RWPE2 (cell line): ENCODE measurements at regions not wholly inside any gene's neighbourhood (a gene's known extent, or its start where the extent isn't known, plus 50 kb on each side); places are given as distances from the start of the nearest gene placed in this dataset.

Source experiments
- ATAC-seq: fragments of 200-7000 bp; cut with Tn5 transposase; 3 replicates; pipeline ENCODE4 v1.9.1; 2021; ENCODE audit warnings: low read depth
- DNase-seq: peaks from one replicate; pipeline ENCODE4 v3.0.0-alpha.2; 2020; ENCODE audit warnings: low spot score
- H3K27ac ChIP-seq: fragments of 450-650 bp; 2 replicates; pipeline ENCODE4 v1.5.1; 2017; ENCODE audit warnings: mild to moderate bottlenecking; ENCODE audit not compliant: poor library complexity, severe bottlenecking
- H3K27me3 ChIP-seq: fragments of 250-450 bp; sonication (Bioruptor Pico); 2 replicates; pipeline ENCODE4 v1.5.1; 2021; ENCODE audit warnings: mild to moderate bottlenecking, moderate library complexity; ENCODE audit not compliant: insufficient read depth, poor library complexity, severe bottlenecking
- H3K36me3 ChIP-seq: fragments of 250-450 bp; sonication (Bioruptor Pico); 2 replicates; pipeline ENCODE4 v1.5.1; 2020; ENCODE audit warnings: low read depth, mild to moderate bottlenecking, moderate library complexity
- H3K4me1 ChIP-seq: fragments of 250-450 bp; sonication (Bioruptor Pico); 2 replicates; pipeline ENCODE4 v1.5.1; 2021; ENCODE audit warnings: mild to moderate bottlenecking, moderate library complexity; ENCODE audit not compliant: insufficient read depth, poor library complexity, severe bottlenecking
- H3K4me3 ChIP-seq: fragments of 250-450 bp; sonication (Bioruptor Pico); 2 replicates; pipeline ENCODE4 v1.5.1; 2021; ENCODE audit warnings: mild to moderate bottlenecking, moderate library complexity; ENCODE audit not compliant: severe bottlenecking
- H3K9me3 ChIP-seq: fragments of 250-450 bp; sonication (Bioruptor Pico); 2 replicates; pipeline ENCODE4 v1.5.1; 2021; ENCODE audit warnings: mild to moderate bottlenecking, moderate library complexity; ENCODE audit not compliant: severe bottlenecking
- TF ChIP-seq, protein P1 (sequence below): fragments of 450-650 bp; IDR thresholded peaks from one replicate; pipeline ENCODE4 v1.5.1; 2017; ENCODE audit warnings: mild to moderate bottlenecking, moderate library complexity; ENCODE audit not compliant: poor library complexity, severe bottlenecking

- Histone ChIP-seq H3K4me3 (no peak overlapping the region), H3K36me3 (no peaks in the 10 kb centered on the region), H3K27ac (no peak overlapping the region), H3K9me3 (no peaks in the 10 kb centered on the region), H3K4me1 (no peaks in the 10 kb centered on the region), H3K27me3 (no peaks in the 10 kb centered on the region)
- no peak for ATAC-seq
- DNase-seq, result no peak
- TF ChIP-seq, protein P1, sequence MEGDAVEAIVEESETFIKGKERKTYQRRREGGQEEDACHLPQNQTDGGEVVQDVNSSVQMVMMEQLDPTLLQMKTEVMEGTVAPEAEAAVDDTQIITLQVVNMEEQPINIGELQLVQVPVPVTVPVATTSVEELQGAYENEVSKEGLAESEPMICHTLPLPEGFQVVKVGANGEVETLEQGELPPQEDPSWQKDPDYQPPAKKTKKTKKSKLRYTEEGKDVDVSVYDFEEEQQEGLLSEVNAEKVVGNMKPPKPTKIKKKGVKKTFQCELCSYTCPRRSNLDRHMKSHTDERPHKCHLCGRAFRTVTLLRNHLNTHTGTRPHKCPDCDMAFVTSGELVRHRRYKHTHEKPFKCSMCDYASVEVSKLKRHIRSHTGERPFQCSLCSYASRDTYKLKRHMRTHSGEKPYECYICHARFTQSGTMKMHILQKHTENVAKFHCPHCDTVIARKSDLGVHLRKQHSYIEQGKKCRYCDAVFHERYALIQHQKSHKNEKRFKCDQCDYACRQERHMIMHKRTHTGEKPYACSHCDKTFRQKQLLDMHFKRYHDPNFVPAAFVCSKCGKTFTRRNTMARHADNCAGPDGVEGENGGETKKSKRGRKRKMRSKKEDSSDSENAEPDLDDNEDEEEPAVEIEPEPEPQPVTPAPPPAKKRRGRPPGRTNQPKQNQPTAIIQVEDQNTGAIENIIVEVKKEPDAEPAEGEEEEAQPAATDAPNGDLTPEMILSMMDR, result no peak
These were observed 66.6 kb upstream of the TOX3 start for GRCh38 chr16:52613508-52613907.

DNA sequence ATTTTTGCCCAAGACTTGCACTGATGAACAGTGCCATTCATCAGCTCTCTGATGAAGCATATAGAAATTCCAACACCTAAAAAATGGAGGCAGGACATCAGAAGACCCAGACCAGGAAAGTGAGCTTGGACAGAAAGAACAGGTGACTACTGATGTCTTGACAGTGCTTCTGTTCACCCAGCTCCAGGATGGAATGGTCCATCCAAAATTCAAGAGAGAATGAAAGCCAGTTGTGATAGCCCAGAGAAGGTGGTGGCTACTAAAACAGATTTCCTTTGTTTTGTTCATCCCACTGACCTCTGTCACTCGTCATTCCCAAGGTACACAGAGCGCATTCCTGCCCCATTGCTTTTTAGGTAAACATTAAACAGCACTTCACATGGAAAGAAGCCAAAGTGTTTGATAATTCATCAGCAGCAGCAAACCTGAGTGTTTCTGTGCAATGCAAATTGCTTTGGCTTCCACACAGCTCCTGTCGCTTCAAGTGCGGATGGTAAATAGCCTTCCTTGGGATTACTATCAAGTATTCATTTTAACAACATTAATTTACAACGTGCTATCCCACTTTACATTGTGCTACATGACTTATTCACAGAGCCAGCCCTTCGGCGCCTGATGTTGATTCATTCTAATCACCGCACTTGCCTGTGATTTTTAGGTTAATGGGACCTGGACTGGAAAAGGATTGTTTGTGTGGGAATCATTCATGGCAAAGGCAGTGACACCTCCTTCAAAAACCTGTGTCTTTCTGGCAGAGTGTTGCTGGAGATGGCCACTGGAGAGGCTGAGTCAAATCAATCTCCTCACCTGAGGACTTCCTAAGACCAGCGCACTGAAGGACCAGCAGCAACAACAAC, 65.1 kb upstream of the TOX3 start:
- Histone ChIP-seq H3K27me3 (no peaks in the 10 kb centered on the region), H3K36me3 (no peaks in the 10 kb centered on the region), H3K4me1 (no peaks in the 10 kb centered on the region), H3K9me3 (no peaks in the 10 kb centered on the region), H3K4me3 (no peak overlapping the region), H3K27ac (no peak overlapping the region)
- ATAC-seq, result no peak
- TF ChIP-seq, protein P1, result no peak
- DNase-seq, result no peak

- H3K36me3 ChIP-seq, result no peaks in the 10 kb centered on the region
- no peak overlapping the region for H3K4me3 ChIP-seq
- no peak for DNase-seq
- no peaks in the 10 kb centered on the region for H3K27me3 ChIP-seq
- H3K4me1 ChIP-seq, result no peaks in the 10 kb centered on the region
- no peak overlapping the region for H3K27ac ChIP-seq
- ATAC-seq, result no peak
- TF ChIP-seq, protein P1, result no peak
- no peaks in the 10 kb centered on the region for H3K9me3 ChIP-seq
These were observed 56.1 kb upstream of the TOX3 start for GRCh38 chr16:52603015-52603414.

GRCh38 chr16:52597772-52598483, 51.0 kb upstream of the TOX3 start:
- H3K27ac ChIP-seq, result no peak overlapping the region
- no peaks in the 10 kb centered on the region for H3K36me3 ChIP-seq
- no peak for DNase-seq
- TF ChIP-seq, protein P1, result no peak
- H3K4me1 ChIP-seq, result no peaks in the 10 kb centered on the region
- H3K4me3 ChIP-seq, result no peak overlapping the region
- H3K27me3 ChIP-seq, result no peaks in the 10 kb centered on the region
- H3K9me3 ChIP-seq, result no peaks in the 10 kb centered on the region
- ATAC-seq, result 0 out of 3 replicates have a peak, but pooled peaks have one; percentile 36
